GM18511 (cell line): ENCODE measurements at regions not wholly inside any gene's neighbourhood (a gene's known extent, or its start where the extent isn't known, plus 50 kb on each side); places are given as distances from the start of the nearest gene placed in this dataset.

Source experiments
- ATAC-seq: cut with Tn5 transposase; IDR thresholded peaks from one replicate; pipeline ENCODE4 v1.9.1; 2021; ENCODE audit warnings: mild to moderate bottlenecking, moderate library complexity; ENCODE audit not compliant: unreplicated experiment

DNA sequence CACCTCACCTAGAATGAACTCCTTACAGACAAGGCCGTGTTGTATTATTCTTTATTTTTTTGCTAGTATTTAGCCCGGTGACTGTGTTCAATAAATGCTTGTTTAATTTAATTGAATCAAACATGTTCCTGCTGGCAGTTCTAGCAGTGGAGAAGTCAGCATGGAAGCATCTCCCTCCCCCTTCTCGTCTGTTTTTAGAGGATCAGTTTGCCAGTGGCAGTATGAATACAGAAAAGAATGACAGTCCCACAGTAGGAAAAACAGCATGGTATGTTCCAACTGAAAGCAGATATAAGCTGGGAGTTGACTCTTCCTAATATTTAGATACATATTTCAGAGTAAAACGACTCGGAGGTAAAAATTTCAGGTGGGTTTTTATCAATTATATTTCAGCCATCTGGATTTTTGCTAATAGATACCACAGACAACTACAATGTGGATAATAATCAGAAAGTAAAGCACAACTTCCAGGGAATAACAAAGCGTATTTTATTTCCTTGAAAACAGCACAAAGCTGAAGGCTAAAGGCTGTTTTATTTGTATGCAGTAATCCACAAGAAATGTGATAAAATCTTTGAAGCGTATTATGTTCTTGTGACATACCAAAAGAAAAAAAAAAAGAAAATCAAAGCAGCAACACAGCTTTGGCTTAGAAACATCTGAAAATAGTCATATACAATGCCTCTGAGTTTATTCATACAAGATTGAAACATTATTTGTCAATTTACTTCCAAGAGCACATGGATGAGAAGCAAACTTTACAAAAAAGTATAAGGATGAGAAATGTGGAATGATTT is 244.5 kb upstream of the KCNMB2 start:
- ATAC-seq: no peak

DNA sequence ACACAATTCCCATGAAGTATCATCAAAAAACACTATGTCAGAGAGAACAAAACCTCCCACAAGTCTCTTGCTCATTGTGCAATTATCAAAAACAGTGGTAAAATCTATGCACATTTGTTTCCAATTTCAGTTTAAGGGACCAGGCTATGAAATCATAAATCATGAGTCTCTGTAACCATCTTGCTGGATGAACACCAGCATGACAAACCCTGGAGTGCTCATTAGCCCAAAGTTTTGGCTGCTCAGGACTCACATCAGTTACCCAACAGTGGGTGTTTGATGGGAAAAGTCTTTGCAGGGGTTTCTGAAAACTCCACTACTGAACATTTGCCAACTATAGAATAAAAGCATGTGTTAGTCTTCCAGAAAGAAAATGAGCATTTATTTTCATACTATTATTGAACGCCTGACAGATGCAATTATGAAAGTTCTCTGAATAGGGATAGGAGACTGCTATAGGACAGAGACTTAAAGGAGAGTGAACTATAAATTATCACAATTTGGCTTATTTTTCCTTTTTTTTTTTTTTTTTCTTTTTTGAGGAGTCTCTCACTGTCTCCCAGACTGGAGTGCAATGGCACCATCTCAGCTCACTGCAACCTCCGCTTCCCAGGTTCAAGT is 240.8 kb upstream of the KCNMB2 start:
- no peak for ATAC-seq

DNA sequence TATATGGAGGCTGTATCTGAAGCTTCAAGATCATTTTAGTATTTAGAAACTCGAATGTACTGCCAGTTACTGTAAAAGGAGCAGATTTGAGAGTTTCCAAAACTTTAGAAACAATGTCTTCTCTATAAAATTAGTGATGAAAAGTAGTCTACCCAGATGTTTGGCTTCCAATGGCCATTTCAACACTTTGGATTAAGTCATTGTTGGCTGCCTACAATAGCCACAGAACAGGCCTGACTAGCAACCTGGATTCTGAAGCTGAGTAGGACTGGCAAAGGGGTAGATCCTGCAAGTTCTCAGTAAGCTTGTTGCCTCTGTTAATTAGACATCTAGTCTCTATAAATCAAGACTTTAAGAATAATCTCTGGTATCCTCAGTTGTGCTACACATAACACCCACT is 239.0 kb upstream of the KCNMB2 start:
- no peak for ATAC-seq

DNA sequence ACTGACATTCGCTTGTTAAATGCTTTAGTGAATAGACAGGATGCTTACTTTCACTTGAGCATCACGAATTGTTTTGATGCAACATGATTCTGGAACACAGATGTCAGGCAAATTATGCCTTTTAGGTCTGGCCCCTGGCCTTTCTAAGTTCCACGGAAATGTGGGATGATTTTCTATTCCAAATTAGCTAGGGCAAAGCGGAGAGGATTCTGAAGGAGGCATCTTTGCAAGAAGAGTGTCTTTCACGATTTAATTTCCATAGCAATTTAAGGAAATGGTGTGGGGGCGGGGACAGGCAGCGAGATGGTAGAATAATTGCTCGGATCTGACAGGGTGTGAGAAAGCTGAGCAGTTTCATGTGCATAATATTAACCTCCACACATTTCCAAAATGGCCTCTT is 238.5 kb upstream of the KCNMB2 start:
- no peak for ATAC-seq

DNA sequence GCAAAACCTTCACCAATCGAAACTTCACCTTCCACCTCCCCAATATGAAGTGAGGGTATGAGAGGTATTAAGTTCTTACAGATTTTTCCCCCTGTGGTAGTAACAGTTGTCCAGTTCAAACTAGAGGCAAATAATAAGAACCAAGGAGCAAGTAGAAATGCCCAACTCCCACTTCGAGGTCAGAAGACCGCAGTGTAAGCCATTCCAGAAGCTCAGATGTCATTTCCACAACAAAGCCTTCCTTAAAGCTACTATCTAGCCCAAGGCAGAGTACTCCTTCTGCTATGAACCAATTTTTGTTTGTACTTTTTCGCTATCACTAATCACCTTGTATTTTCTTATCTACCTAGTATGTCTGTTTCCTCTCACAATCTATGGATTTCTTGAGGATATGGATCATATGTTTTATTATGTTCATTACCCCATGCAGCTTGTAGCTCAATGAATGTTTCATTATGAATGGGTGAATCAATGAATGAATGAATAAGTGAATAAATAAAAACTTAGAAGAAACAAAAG is 235.7 kb upstream of the KCNMB2 start:
- ATAC-seq: no peak

DNA sequence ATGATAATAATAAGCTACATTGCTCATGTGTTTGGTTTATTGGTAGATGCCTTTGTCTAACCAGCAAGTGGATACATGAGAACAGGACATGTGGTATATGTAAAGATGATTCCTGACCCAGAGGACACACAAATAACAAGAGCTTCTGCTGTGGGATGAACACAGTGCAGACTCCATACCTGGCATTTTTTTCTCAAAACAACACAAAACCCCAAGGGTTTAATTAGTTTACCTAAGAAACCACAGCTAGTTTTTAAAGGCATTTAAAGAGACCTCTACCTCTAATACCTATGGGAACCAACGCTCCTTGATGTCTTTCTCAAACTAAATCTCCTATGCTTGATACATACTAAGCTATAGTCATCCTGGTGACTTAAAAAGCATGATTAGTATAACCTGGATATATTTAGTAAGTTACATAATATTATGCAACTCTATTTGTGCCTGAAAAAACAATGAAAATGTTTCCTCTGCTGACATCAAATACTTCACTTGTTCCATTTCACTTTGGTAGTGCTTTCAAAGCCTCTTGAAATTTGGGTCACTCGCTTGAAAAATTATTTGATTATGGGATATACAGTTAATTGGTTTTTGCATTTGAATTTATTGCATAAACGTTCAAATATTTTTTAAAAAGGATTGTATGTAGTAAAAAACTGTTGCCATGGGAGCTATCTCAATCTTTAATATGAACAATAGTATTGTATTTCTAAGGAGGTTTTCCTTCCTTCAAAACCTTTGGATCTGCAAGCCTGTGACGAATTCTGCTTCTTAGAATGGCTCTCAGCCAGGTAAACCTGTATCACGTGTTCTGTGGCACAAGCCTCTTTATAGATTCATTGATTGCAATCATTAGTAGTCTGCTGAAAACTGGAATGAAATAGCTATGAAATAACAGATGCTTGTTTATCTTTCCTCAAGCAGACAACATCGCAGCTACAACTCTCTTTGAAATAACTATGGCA is 233.0 kb upstream of the KCNMB2 start:
- no peak for ATAC-seq

DNA sequence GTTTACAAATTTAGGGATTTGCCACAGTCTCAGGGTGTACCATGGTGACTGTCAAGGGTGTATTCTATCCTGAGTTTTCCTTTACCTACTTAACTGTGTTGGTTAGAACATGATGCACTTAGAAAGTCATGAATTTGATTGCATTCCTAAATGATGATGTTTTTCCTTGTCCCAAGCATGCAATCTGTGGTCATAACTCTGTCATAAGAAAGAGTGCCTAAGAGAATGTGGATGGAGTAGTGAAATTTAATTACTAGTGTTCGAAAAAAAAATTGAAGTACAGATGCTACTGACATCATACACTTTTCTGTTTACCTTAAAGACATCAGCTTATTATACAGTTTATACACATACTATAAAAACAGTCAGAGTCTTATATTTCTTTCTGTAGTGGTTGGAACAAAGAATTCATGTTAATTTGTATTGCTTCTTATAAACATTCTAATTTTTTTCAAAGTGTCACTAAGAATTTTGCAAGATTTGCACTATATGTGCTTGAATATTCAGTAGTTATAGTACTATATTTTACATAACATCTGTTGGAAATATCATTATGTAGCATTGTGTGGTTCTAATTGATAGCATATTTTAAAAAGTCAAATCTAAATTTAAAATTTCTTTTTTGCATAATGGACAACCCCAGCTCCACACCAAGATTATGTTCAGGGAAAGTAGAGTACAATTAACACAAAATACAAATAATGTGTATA is 231.3 kb upstream of the KCNMB2 start:
- ATAC-seq: no peak

DNA sequence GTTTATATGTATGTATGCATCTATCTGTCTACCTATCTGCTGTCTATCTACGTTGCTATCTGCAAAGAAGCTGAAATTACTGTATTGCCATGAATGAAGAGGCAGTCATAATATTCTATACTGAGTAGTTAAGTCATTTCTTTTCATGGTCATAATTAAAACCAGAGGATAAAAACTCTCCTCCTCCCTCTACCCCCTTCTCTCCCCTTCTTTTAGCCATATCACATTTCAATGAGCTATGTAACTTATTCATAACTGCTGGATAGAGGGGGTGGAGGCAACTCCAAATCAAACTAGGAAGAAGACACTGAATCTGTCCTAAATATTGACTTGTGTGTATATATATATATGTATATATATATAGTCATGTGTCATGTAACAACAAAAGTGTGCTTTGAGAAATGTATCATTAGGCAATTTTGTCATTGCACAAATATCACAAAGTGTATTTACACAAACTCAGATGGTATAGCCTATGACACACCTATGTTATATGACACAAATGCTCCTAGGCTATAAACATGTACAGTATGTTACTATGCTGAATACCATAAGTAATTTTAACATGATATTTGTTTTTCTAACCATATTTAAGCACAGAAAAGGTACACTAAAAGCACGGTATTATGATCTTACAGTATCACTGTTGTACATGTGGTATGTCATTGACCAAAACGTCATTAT is 229.7 kb upstream of the KCNMB2 start:
- no peak for ATAC-seq

DNA sequence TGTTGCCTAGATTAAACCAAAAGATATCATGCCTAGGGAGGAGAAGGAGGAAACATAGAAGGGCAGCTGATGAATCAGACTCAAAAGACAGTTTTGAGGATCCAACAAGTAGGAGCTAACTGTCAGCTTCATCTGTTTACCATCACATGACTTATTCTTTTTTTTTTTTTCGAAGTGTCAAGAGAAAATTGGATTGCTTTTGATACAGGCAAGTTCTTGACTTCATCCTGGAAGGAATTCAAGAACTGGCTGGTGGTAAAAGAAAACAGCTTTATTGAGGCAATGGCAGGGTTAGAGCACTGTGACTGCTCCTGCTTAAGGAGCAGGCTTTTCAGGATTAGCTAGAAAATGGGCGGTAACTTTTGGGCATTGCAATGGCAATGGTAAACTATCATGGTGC is 227.5 kb upstream of the KCNMB2 start:
- ATAC-seq: no peak

DNA sequence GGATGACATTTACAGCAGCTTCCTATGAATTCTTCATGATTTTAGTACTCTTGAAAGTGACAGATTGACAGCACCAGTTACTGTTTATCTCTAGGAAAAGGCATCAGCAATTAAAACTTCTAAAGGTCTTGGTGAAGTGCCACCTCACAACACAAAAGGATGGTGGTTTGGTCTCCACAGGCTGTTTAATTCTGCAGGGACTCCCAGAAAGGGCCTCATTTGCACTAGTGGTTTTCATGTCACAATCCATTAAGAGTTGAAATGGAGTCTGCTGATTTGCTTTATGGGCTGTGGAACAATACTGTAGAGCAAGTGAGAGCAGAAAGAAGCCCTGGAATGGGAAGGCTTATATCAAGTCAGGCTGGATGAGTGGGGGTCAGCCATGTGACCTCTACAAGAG is 225.3 kb upstream of the KCNMB2 start:
- ATAC-seq: no peak

DNA sequence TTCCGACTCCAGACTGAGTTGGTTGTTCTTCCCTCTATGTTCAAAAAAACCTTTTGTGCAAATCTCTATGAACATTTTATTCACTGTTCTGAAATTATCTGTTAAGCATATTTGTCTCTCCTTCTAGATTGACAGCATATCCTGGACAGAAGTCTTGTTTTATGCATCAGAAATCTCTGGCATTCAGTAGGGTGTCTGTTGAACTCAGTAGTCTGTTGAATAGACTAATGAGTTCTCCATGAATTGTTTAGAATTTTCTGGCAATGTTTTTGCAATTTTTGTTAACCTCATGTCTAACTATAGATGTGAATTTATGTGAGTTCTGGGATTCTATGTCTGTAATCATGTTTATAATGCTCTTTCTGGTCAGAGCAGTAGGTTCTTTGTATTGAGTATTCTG is 222.5 kb upstream of the KCNMB2 start:
- ATAC-seq: no peak

DNA sequence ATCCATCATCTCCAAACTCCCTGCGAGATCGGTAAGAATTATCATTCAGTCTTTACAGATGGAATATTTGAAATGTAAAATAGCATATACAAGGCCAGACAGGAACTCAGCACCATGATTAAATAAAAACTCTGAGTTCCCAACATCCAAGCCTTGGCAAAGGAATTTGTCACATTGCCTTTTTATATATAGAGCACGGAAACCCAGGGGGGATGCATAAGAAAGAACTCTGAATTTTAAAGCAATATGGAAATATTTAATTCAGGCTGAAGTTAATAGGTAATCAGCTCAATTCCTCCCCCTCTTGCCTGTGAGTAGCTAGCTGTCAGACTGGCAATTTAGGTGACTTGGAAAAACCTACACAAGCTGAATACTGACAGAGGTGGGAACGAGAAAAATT is 217.9 kb upstream of the KCNMB2 start:
- no peak for ATAC-seq

DNA sequence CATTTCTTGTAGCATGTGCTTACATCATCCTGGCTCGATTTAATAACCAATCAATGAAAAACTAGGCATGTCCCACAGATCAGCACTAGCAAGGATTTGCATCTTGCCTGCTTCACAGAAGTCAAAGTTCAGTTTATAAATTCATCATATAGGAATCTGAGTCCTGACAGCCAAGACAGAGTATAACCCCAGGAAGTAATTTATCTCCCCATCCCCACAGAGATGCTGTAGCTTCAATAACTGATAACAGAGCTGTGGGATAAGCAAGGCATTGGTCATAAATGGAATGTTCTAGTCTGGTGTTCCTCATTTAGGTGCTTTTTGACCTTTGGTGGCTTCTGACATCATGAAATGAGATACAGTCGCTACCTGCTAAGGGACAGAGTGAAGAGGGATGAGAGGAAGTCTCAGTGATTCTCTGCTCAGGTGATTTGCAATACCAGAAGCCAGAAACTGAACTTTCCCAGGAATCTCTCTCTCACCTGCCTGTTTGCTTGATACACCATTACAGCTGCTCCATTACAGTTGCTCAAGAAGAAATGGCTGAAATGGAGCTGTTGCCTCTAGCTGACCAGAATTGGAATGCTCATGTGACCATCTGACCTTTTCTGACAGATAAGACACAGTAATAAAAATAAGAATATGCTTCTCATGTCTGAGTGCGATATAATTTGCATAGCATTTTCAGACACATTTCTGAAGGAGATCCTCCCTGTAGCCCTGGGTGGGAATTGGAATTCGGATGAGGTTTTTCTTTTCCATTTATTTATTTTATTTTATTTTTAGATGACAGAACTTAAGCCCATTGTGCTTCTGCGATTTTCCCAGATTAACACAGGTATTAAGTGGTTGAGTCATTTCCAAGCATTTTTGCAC is 217.1 kb upstream of the KCNMB2 start:
- no peak for ATAC-seq

DNA sequence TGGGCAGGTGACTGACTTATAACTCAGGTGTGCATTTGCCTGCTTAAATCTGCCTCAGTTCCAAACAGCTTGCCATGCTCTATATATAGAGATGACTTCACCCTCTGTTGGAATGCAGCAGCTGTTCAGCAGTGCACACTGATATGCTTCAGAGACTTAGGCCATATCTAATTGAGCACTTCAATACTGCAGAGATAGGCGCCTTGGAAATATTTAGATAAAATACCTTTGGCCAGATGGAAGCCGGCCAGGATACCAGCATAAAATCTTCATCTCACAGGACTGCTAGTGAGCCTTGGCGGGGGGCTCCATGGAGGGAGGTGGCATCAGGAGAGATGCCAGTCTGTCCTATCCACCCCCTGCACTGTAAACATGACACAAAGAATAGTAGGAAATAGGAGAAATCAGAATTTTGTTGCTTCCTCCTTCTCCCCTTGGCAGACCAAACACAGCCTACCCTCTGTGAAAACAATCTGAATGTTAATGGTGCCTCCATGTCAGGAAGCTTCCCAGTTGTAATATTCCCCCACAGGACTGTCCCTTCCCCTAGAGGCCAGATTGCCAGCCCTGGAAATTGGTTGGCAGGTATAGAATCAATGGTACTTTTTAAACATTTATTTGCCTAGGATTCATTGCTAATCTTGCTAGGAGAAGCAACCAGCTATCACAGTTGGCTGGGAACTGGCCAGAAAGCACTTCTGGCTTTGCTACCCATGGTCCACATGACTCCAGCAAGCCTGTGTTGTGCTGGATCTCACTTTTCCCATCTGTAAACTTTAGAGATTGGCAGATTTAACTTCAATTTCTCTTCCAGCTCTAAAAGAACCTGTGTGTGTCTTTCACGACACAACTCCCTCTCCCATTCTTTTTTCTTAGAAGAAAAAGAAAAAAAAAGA is 215.5 kb upstream of the KCNMB2 start:
- no peak for ATAC-seq

DNA sequence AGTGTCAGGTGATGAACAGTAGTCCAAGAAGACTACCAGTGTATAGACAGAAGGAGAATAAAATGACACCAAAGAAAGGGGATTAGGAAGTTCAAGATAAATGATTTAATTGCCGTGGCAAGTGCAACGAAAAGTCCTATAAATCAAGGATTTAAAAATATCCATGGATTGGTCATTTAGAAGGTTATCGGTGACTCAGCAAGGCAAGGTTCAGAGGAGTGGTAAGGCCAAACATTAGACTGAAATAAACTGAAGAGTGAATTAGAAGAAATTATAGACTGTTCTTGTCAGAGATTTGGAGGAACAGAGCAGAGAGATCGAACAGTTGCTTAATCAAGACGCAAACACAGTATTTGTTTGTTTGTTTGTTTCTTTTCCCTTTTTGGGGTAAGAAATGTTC is 211.9 kb upstream of the KCNMB2 start:
- no peak for ATAC-seq

DNA sequence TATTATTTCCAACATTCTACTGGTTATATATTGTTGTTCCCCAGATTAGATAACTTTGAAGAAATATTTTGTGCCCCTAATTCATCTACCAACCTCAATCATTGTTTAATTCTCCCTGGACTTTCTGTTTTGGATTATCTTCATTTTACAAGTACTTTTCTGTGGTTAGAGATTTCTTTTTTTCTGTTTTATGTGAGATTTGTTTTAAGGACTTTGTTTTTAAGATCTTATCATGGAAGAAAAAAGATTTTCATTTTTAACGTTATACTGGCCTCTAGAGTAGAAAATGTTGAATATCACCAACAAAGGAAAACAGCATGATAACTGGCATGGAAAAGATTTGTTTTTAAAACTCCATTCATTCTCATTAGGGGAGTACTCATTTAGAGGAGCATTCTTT is 210.9 kb upstream of the KCNMB2 start:
- ATAC-seq: no peak

DNA sequence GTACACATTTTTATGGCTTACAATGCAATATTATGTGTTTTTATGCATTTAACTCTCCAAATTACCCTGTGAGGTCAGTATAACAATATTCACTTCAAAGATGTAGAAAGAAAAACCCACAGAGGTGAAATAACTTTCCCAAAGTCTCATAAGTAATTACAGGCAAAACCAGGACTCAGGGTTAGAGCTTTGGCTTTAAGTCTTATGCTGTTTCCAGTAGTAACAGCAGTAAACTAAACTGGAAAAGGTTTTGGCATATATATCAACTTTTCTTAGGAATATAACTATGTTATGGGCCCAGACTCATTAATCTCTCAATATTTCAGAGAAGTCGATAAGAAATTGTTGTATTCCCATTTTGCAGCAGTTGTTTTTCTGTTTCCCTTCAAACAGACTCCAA is 206.3 kb upstream of the KCNMB2 start:
- no peak for ATAC-seq

DNA sequence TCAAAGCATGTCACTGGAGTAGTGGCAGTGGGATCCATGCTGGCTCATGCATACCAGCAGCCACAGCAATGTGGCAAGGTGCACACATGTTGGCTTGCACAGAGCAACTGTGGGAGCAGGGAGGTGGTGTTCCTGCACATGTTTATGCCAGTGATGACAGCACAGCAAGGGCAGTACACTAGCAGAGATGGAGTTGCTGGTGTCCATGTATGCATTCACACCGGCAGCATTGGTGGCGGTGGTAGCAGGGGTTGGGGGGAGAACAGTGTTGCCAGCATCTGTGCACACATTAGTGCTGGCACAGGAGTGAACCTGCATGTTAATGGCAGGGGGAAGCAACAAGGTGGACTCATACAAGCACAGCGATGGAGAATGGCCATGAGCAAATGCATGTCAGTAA is 202.0 kb upstream of the KCNMB2 start:
- ATAC-seq: no peak
